ENCODE measurements at regions not wholly inside any gene's neighbourhood (a gene's known extent, or its start where the extent isn't known, plus 50 kb on each side); places are given as distances from the start of the nearest gene placed in this dataset.
"Not testable (repeated sequence)": the region's sequence is repeated elsewhere in the genome, so short reads cannot be mapped to it uniquely, and the experiment has no call there.

DNA sequence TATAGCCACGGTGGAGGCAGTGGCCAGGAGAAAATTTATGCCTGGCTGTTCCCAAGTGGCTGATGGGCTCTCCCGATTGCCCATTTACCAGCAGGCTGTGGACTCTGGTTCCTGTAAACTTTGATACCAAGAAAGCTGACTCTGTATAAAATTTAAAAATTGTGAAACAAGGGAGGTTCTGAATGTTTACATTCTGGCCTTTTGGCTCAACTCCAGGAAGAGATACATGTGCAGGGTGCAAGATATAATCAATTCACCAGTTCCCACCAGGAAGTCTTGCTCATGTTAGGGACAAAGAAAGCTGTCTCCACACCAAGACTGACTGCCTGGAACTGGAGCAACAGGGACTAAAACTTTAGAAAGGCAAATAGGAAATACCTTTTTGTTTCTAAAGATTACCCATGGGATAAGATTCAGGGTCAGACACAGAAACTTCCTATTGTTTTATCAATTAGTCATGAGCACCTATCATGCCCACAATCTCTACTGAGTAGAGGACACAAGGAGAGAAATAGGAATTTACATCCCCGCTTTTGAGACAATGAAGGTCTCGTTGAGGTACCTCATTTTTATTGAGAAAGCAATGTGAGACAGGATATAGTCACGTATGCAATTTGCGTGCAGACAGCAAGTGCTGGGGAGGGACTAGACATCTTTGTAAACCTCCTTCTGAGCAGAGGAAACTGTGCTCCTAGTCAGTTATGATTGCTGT lies 123.5 kb downstream of the LIPG start (continued):
- TF ChIP-seq PATZ1 (CRISPR knock-in tag; IDR thresholded peaks at IDR 0.05; ENCODE audit: borderline replicate concordance), result no peak
- TF ChIP-seq CSDC2 (CRISPR knock-in tag; IDR thresholded peaks at IDR 0.05), result no peak
- no peak for TF ChIP-seq ZNF70 (CRISPR knock-in tag; IDR thresholded peaks at IDR 0.05)
- no peak for TF ChIP-seq ISL1 (CRISPR knock-in tag; IDR thresholded peaks at IDR 0.05)

- ATAC-seq, result not testable (repeated sequence)
These were observed 120.9 kb downstream of the LIPG start for GRCh38 chr18:49682803-49683190.

- ATAC-seq, result no peak
- TF ChIP-seq RARB (CRISPR knock-in tag; IDR thresholded peaks at IDR 0.05), result no peak
- no peak for TF ChIP-seq ZFP3 (CRISPR knock-in tag; IDR thresholded peaks at IDR 0.05)
- TF ChIP-seq OSR1 (CRISPR knock-in tag; IDR thresholded peaks at IDR 0.05), result no peak
- TF ChIP-seq, protein P1, sequence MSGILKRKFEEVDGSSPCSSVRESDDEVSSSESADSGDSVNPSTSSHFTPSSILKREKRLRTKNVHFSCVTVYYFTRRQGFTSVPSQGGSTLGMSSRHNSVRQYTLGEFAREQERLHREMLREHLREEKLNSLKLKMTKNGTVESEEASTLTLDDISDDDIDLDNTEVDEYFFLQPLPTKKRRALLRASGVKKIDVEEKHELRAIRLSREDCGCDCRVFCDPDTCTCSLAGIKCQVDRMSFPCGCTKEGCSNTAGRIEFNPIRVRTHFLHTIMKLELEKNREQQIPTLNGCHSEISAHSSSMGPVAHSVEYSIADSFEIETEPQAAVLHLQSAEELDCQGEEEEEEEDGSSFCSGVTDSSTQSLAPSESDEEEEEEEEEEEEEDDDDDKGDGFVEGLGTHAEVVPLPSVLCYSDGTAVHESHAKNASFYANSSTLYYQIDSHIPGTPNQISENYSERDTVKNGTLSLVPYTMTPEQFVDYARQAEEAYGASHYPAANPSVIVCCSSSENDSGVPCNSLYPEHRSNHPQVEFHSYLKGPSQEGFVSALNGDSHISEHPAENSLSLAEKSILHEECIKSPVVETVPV (CRISPR knock-in tag; IDR thresholded peaks at IDR 0.05), result no peak
- TF ChIP-seq TCF4 (CRISPR knock-in tag; IDR thresholded peaks at IDR 0.05; ENCODE audit: borderline replicate concordance), result no peak
- TF ChIP-seq, protein P2, sequence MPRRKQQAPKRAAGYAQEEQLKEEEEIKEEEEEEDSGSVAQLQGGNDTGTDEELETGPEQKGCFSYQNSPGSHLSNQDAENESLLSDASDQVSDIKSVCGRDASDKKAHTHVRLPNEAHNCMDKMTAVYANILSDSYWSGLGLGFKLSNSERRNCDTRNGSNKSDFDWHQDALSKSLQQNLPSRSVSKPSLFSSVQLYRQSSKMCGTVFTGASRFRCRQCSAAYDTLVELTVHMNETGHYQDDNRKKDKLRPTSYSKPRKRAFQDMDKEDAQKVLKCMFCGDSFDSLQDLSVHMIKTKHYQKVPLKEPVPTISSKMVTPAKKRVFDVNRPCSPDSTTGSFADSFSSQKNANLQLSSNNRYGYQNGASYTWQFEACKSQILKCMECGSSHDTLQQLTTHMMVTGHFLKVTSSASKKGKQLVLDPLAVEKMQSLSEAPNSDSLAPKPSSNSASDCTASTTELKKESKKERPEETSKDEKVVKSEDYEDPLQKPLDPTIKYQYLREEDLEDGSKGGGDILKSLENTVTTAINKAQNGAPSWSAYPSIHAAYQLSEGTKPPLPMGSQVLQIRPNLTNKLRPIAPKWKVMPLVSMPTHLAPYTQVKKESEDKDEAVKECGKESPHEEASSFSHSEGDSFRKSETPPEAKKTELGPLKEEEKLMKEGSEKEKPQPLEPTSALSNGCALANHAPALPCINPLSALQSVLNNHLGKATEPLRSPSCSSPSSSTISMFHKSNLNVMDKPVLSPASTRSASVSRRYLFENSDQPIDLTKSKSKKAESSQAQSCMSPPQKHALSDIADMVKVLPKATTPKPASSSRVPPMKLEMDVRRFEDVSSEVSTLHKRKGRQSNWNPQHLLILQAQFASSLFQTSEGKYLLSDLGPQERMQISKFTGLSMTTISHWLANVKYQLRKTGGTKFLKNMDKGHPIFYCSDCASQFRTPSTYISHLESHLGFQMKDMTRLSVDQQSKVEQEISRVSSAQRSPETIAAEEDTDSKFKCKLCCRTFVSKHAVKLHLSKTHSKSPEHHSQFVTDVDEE (CRISPR knock-in tag; IDR thresholded peaks at IDR 0.05), result no peak
- TF ChIP-seq CSDC2 (CRISPR knock-in tag; IDR thresholded peaks at IDR 0.05), result no peak
- no peak for TF ChIP-seq TOX (CRISPR knock-in tag; IDR thresholded peaks at IDR 0.05; ENCODE audit: borderline replicate concordance)
- TF ChIP-seq SNAI2 (CRISPR knock-in tag; IDR thresholded peaks at IDR 0.05), result no peak
These were observed 120.4 kb downstream of the LIPG start for GRCh38 chr18:49682173-49682802.

DNA sequence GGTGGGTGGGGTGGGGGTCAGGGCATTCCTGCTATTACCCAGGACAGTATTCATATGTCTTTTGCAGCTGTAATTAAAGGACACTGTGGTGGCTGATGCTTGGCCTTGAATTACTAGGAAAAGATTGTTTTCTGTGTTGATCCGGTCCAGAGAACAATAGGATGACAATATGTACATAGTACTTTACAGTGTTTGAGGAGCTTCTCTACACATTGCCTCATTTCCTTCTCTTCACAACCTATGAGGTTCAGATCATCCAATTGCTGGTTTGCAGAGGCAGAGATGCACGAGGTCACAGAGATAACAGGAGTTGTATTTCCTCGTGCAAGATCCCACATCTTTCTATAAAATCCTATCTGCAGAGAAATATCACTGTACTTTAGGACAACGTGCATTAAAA lies 119.5 kb downstream of the LIPG start:
- no peak for ATAC-seq
- TF ChIP-seq TOX (CRISPR knock-in tag; IDR thresholded peaks at IDR 0.05; ENCODE audit: borderline replicate concordance), result no peak
- no peak for TF ChIP-seq GLIS3 (CRISPR knock-in tag; IDR thresholded peaks at IDR 0.05)
- TF ChIP-seq CSDC2 (CRISPR knock-in tag; IDR thresholded peaks at IDR 0.05), result no peak
- TF ChIP-seq SNAI2 (CRISPR knock-in tag; IDR thresholded peaks at IDR 0.05), result no peak
- no peak for TF ChIP-seq ZC3H10 (CRISPR knock-in tag; IDR thresholded peaks at IDR 0.05)
- TF ChIP-seq TCF4 (CRISPR knock-in tag; IDR thresholded peaks at IDR 0.05; ENCODE audit: borderline replicate concordance), result no peak
- no peak for TF ChIP-seq PPARA (CRISPR knock-in tag; IDR thresholded peaks at IDR 0.05; ENCODE audit: borderline replicate concordance)
- no peak for TF ChIP-seq RARB (CRISPR knock-in tag; IDR thresholded peaks at IDR 0.05)
- no peak for TF ChIP-seq ZFP30 (CRISPR knock-in tag; IDR thresholded peaks at IDR 0.05)
- no peak for TF ChIP-seq PATZ1 (CRISPR knock-in tag; IDR thresholded peaks at IDR 0.05; ENCODE audit: borderline replicate concordance)
- TF ChIP-seq, protein P2 (CRISPR knock-in tag; IDR thresholded peaks at IDR 0.05), result no peak
- no peak for TF ChIP-seq ARNTL (CRISPR knock-in tag; IDR thresholded peaks at IDR 0.05; ENCODE audit: borderline replicate concordance, low read depth)
- no peak for TF ChIP-seq ZNF565 (CRISPR knock-in tag; conservative IDR thresholded peaks at IDR 0.05; ENCODE audit: low read depth)
- TF ChIP-seq, protein P3, sequence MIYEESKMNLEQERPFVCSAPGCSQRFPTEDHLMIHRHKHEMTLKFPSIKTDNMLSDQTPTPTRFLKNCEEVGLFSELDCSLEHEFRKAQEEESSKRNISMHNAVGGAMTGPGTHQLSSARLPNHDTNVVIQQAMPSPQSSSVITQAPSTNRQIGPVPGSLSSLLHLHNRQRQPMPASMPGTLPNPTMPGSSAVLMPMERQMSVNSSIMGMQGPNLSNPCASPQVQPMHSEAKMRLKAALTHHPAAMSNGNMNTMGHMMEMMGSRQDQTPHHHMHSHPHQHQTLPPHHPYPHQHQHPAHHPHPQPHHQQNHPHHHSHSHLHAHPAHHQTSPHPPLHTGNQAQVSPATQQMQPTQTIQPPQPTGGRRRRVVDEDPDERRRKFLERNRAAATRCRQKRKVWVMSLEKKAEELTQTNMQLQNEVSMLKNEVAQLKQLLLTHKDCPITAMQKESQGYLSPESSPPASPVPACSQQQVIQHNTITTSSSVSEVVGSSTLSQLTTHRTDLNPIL (CRISPR knock-in tag; IDR thresholded peaks at IDR 0.05; ENCODE audit: low read depth), result no peak
- TF ChIP-seq BACH2 (CRISPR knock-in tag; IDR thresholded peaks at IDR 0.05; ENCODE audit: borderline replicate concordance), result no peak
- no peak for TF ChIP-seq ZFP3 (CRISPR knock-in tag; IDR thresholded peaks at IDR 0.05)
- TF ChIP-seq ESRRG (CRISPR knock-in tag; IDR thresholded peaks at IDR 0.05), result no peak
- TF ChIP-seq ZNF8 (CRISPR knock-in tag; IDR thresholded peaks at IDR 0.05), result no peak
- TF ChIP-seq OSR1 (CRISPR knock-in tag; IDR thresholded peaks at IDR 0.05), result no peak

Measured in SK-N-SH treated with all-trans-retinoic acid at 6 μM for 48 hours (cell line).